ENCODE measurements at regions not wholly inside any gene's neighbourhood (a gene's known extent, or its start where the extent isn't known, plus 50 kb on each side); places are given as distances from the start of the nearest gene placed in this dataset.

DNA sequence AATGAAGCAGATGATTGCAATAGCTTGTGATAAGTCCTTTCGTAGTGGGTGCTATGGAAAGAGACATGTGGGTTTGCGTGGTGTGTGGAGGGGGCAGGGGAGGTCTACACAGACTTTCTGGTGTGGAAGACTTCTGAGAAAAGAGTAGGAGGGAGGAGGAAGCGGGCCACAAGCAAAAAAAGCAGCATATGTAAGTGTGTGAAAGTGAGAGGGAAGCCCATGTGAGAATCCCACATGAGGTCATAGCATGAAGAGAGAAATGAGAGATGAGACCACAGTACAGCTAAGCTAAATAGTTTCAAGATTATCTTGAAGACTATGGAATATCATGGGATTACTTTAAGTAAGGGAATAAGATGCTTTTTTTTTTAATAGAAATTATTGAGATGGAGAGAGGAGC is 2039.9 kb upstream of the TENM3 start:
- TF ChIP-seq, protein P1, sequence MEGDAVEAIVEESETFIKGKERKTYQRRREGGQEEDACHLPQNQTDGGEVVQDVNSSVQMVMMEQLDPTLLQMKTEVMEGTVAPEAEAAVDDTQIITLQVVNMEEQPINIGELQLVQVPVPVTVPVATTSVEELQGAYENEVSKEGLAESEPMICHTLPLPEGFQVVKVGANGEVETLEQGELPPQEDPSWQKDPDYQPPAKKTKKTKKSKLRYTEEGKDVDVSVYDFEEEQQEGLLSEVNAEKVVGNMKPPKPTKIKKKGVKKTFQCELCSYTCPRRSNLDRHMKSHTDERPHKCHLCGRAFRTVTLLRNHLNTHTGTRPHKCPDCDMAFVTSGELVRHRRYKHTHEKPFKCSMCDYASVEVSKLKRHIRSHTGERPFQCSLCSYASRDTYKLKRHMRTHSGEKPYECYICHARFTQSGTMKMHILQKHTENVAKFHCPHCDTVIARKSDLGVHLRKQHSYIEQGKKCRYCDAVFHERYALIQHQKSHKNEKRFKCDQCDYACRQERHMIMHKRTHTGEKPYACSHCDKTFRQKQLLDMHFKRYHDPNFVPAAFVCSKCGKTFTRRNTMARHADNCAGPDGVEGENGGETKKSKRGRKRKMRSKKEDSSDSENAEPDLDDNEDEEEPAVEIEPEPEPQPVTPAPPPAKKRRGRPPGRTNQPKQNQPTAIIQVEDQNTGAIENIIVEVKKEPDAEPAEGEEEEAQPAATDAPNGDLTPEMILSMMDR (CRISPR knock-in tag; IDR thresholded peaks at IDR 0.05) = no peak
- no peak for TF ChIP-seq SIN3B (IDR thresholded peaks at IDR 0.05; ENCODE audit: low read length)
- TF ChIP-seq SETDB1 (CRISPR knock-in tag; IDR thresholded peaks at IDR 0.05; ENCODE audit: borderline replicate concordance) = no peak
- TF ChIP-seq POLR2AphosphoS5 (IDR thresholded peaks at IDR 0.05; ENCODE audit: low read depth, low read length) = no peak
- TF ChIP-seq KAT8 (CRISPR knock-in tag; IDR thresholded peaks at IDR 0.05) = no peak
- no peak for TF ChIP-seq HES4 (CRISPR knock-in tag; IDR thresholded peaks at IDR 0.05; ENCODE audit: borderline replicate concordance)
- TF ChIP-seq ARNT (IDR thresholded peaks at IDR 0.05) = no peak
- no peak for TF ChIP-seq NFE2L2 (IDR thresholded peaks at IDR 0.05; ENCODE audit: low read length)
- TF ChIP-seq, protein P2, sequence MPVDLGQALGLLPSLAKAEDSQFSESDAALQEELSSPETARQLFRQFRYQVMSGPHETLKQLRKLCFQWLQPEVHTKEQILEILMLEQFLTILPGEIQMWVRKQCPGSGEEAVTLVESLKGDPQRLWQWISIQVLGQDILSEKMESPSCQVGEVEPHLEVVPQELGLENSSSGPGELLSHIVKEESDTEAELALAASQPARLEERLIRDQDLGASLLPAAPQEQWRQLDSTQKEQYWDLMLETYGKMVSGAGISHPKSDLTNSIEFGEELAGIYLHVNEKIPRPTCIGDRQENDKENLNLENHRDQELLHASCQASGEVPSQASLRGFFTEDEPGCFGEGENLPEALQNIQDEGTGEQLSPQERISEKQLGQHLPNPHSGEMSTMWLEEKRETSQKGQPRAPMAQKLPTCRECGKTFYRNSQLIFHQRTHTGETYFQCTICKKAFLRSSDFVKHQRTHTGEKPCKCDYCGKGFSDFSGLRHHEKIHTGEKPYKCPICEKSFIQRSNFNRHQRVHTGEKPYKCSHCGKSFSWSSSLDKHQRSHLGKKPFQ (CRISPR knock-in tag; IDR thresholded peaks at IDR 0.05; ENCODE audit: insufficient replicate concordance) = no peak
- no peak for TF ChIP-seq MEIS2 (CRISPR knock-in tag; IDR thresholded peaks at IDR 0.05)
- TF ChIP-seq, protein P3, sequence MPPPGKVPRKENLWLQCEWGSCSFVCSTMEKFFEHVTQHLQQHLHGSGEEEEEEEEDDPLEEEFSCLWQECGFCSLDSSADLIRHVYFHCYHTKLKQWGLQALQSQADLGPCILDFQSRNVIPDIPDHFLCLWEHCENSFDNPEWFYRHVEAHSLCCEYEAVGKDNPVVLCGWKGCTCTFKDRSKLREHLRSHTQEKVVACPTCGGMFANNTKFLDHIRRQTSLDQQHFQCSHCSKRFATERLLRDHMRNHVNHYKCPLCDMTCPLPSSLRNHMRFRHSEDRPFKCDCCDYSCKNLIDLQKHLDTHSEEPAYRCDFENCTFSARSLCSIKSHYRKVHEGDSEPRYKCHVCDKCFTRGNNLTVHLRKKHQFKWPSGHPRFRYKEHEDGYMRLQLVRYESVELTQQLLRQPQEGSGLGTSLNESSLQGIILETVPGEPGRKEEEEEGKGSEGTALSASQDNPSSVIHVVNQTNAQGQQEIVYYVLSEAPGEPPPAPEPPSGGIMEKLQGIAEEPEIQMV (CRISPR knock-in tag; IDR thresholded peaks at IDR 0.05; ENCODE audit: low read depth) = no peak
- TF ChIP-seq TCF7 (IDR thresholded peaks at IDR 0.05; ENCODE audit: low read depth) = no peak
- TF ChIP-seq TCF7L2 (IDR thresholded peaks at IDR 0.05; ENCODE audit: low read depth, low read length) = no peak
- TF ChIP-seq, protein P4, sequence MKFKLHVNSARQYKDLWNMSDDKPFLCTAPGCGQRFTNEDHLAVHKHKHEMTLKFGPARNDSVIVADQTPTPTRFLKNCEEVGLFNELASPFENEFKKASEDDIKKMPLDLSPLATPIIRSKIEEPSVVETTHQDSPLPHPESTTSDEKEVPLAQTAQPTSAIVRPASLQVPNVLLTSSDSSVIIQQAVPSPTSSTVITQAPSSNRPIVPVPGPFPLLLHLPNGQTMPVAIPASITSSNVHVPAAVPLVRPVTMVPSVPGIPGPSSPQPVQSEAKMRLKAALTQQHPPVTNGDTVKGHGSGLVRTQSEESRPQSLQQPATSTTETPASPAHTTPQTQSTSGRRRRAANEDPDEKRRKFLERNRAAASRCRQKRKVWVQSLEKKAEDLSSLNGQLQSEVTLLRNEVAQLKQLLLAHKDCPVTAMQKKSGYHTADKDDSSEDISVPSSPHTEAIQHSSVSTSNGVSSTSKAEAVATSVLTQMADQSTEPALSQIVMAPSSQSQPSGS (CRISPR knock-in tag; IDR thresholded peaks at IDR 0.05) = no peak

Data from HepG2 (cell line).